HG03095 (cell line): ENCODE measurements at regions not wholly inside any gene's neighbourhood (a gene's known extent, or its start where the extent isn't known, plus 50 kb on each side); places are given as distances from the start of the nearest gene placed in this dataset.

Experiments used
- ATAC-seq: cut with Tn5 transposase; IDR thresholded peaks from one replicate; pipeline ENCODE4 v1.9.1; 2021; ENCODE audit warnings: moderate library complexity; ENCODE audit not compliant: unreplicated experiment

- ATAC-seq = peak; percentile 65
Observed at GRCh38 chr15:91706322-91707032, 147.0 kb upstream of the SLCO3A1 start.

- no peak for ATAC-seq
Observed at GRCh38 chr15:91710080-91710698, 143.3 kb upstream of the SLCO3A1 start.

GRCh38 chr15:91711384-91712033, 142.0 kb upstream of the SLCO3A1 start:
- ATAC-seq = no peak

GRCh38 chr15:91712286-91712685, 141.2 kb upstream of the SLCO3A1 start:
- ATAC-seq = no peak

GRCh38 chr15:91716536-91716935, 137.0 kb upstream of the SLCO3A1 start:
- no peak for ATAC-seq

GRCh38 chr15:91717811-91718210, 135.7 kb upstream of the SLCO3A1 start:
- ATAC-seq = no peak

- ATAC-seq = no peak
Observed at GRCh38 chr15:91723959-91724358, 129.5 kb upstream of the SLCO3A1 start.

GRCh38 chr15:91733661-91734060, 119.8 kb upstream of the SLCO3A1 start:
- ATAC-seq = no peak

GRCh38 chr15:91737151-91737818, 116.2 kb upstream of the SLCO3A1 start:
- ATAC-seq = no peak

GRCh38 chr15:91741986-91742385, 111.5 kb upstream of the SLCO3A1 start:
- no peak for ATAC-seq

- ATAC-seq = no peak
Observed at GRCh38 chr15:91751611-91752010, 101.9 kb upstream of the SLCO3A1 start.

GRCh38 chr15:91752081-91752785, 101.3 kb upstream of the SLCO3A1 start:
- ATAC-seq = no peak

GRCh38 chr15:91759560-91759959, 93.9 kb upstream of the SLCO3A1 start:
- no peak for ATAC-seq

- ATAC-seq = no peak
Observed at GRCh38 chr15:91765660-91766059, 87.8 kb upstream of the SLCO3A1 start.

GRCh38 chr15:91769476-91769875, 84.0 kb upstream of the SLCO3A1 start:
- ATAC-seq = no peak

- ATAC-seq = no peak
Observed at GRCh38 chr15:91769894-91770293, 83.6 kb upstream of the SLCO3A1 start.

- no peak for ATAC-seq
Observed at GRCh38 chr15:91776104-91776503, 77.4 kb upstream of the SLCO3A1 start.

- no peak for ATAC-seq
Observed at GRCh38 chr15:91779960-91780359, 73.5 kb upstream of the SLCO3A1 start.

- ATAC-seq = no peak
Observed at GRCh38 chr15:91780387-91780786, 73.1 kb upstream of the SLCO3A1 start.

- ATAC-seq = no peak
Observed at GRCh38 chr15:91782221-91782620, 71.3 kb upstream of the SLCO3A1 start.

- ATAC-seq = no peak
Observed at GRCh38 chr15:91783008-91783407, 70.5 kb upstream of the SLCO3A1 start.
